ENCODE measurements at regions not wholly inside any gene's neighbourhood (a gene's known extent, or its start where the extent isn't known, plus 50 kb on each side); places are given as distances from the start of the nearest gene placed in this dataset.

GRCh38 chr1:2914702-2915101 lies 106.6 kb upstream of the ACTRT2 start:
- Histone ChIP-seq H3K9me3 (ENCODE audit: insufficient read depth, low read length) (no peaks in the 10 kb centered on the region), H3K79me2 (ENCODE audit: insufficient read depth, low read length) (no peaks in the 10 kb centered on the region), H3K27ac (ENCODE audit: low read depth, low read length) (no peak overlapping the region), H3K4me3 (ENCODE audit: insufficient read depth, low read length, poor library complexity, severe bottlenecking) (no peak overlapping the region), H3K9me2 (replicated peaks; ENCODE audit: insufficient read depth, low read length) (no peaks in the 10 kb centered on the region), H3K36me3 (ENCODE audit: low read length) (no peaks in the 10 kb centered on the region), H3K27me3 (ENCODE audit: low read length) (no peaks in the 10 kb centered on the region), H4K20me1 (ENCODE audit: low read depth, low read length) (no peaks in the 10 kb centered on the region), H3K9ac (ENCODE audit: low read length) (no peak overlapping the region), H3K4me2 (ENCODE audit: low read depth, low read length, poor library complexity, severe bottlenecking) (no peak overlapping the region), H2AFZ (ENCODE audit: low read depth, low read length, severe bottlenecking) (no peak overlapping the region), H3F3A (ENCODE audit: insufficient read depth) (no peaks in the 10 kb centered on the region)
- no peak for TF ChIP-seq EZH2phosphoT487 (conservative IDR thresholded peaks at IDR 0.05; ENCODE audit: low read length)
- TF ChIP-seq, protein P1, sequence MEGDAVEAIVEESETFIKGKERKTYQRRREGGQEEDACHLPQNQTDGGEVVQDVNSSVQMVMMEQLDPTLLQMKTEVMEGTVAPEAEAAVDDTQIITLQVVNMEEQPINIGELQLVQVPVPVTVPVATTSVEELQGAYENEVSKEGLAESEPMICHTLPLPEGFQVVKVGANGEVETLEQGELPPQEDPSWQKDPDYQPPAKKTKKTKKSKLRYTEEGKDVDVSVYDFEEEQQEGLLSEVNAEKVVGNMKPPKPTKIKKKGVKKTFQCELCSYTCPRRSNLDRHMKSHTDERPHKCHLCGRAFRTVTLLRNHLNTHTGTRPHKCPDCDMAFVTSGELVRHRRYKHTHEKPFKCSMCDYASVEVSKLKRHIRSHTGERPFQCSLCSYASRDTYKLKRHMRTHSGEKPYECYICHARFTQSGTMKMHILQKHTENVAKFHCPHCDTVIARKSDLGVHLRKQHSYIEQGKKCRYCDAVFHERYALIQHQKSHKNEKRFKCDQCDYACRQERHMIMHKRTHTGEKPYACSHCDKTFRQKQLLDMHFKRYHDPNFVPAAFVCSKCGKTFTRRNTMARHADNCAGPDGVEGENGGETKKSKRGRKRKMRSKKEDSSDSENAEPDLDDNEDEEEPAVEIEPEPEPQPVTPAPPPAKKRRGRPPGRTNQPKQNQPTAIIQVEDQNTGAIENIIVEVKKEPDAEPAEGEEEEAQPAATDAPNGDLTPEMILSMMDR (IDR thresholded peaks at IDR 0.05; ENCODE audit: insufficient read depth, low read length, poor library complexity, severe bottlenecking), result no peak

- Histone ChIP-seq H3K9me3 (ENCODE audit: insufficient read depth, low read length) (no peaks in the 10 kb centered on the region), H3K9ac (ENCODE audit: low read length) (no peak overlapping the region), H3K9me2 (replicated peaks; ENCODE audit: insufficient read depth, low read length) (no peaks in the 10 kb centered on the region), H2AFZ (ENCODE audit: low read depth, low read length, severe bottlenecking) (no peak overlapping the region), H3K36me3 (ENCODE audit: low read length) (no peaks in the 10 kb centered on the region), H3K4me3 (ENCODE audit: insufficient read depth, low read length, poor library complexity, severe bottlenecking) (no peak overlapping the region), H3K27me3 (ENCODE audit: low read length) (no peaks in the 10 kb centered on the region), H3F3A (ENCODE audit: insufficient read depth) (no peaks in the 10 kb centered on the region), H3K27ac (ENCODE audit: low read depth, low read length) (no peak overlapping the region), H3K4me2 (ENCODE audit: low read depth, low read length, poor library complexity, severe bottlenecking) (no peak overlapping the region), H4K20me1 (ENCODE audit: low read depth, low read length) (no peaks in the 10 kb centered on the region), H3K79me2 (ENCODE audit: insufficient read depth, low read length) (no peaks in the 10 kb centered on the region)
- TF ChIP-seq EZH2phosphoT487 (conservative IDR thresholded peaks at IDR 0.05; ENCODE audit: low read length), result no peak
- TF ChIP-seq, protein P1 (IDR thresholded peaks at IDR 0.05; ENCODE audit: insufficient read depth, low read length, poor library complexity, severe bottlenecking), result no peak
Observed at GRCh38 chr1:2916153-2916552, 105.1 kb upstream of the ACTRT2 start.

DNA sequence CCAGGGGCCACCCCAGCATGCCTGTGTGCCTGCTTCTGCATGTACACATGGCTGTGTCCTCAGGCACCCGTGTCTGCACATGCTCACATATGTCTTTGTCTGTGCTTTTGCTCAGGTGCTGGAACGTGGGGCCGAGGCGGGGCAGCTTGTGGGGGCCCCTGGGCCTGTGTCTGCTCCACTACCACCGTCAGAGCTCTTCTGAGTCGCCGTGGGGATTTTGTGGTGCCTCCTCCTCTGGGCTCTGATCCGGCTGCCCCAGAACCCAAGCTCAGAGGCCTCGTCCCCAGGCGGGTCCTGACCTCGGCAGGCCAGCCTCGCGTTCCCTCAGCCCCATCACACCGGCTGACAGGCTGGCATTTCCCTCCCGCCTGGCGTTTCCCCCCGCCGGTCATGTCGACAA lies 104.6 kb upstream of the ACTRT2 start:
- no peaks in the 10 kb centered on the region for H3K36me3 ChIP-seq (ENCODE audit: low read length)
- no peak overlapping the region for H3K27ac ChIP-seq (ENCODE audit: low read depth, low read length)
- no peaks in the 10 kb centered on the region for H3K9me3 ChIP-seq (ENCODE audit: insufficient read depth, low read length)
- no peaks in the 10 kb centered on the region for H4K20me1 ChIP-seq (ENCODE audit: low read depth, low read length)
- H3K4me2 ChIP-seq (ENCODE audit: low read depth, low read length, poor library complexity, severe bottlenecking), result no peak overlapping the region
- no peak overlapping the region for H3K9ac ChIP-seq (ENCODE audit: low read length)
- H3K4me3 ChIP-seq (ENCODE audit: insufficient read depth, low read length, poor library complexity, severe bottlenecking), result no peak overlapping the region
- no peaks in the 10 kb centered on the region for H3K79me2 ChIP-seq (ENCODE audit: insufficient read depth, low read length)
- H3K9me2 ChIP-seq (replicated peaks; ENCODE audit: insufficient read depth, low read length), result no peaks in the 10 kb centered on the region
- TF ChIP-seq, protein P1 (IDR thresholded peaks at IDR 0.05; ENCODE audit: insufficient read depth, low read length, poor library complexity, severe bottlenecking), result no peak
- no peak for TF ChIP-seq EZH2phosphoT487 (conservative IDR thresholded peaks at IDR 0.05; ENCODE audit: low read length)
- H3K27me3 ChIP-seq (ENCODE audit: low read length), result no peaks in the 10 kb centered on the region
- no peaks in the 10 kb centered on the region for H3F3A ChIP-seq (ENCODE audit: insufficient read depth)
- no peak overlapping the region for H2AFZ ChIP-seq (ENCODE audit: low read depth, low read length, severe bottlenecking)

Measured in SU-DHL-6 (cell line).